Osteoblast (primary cell): ENCODE measurements at regions not wholly inside any gene's neighbourhood (a gene's known extent, or its start where the extent isn't known, plus 50 kb on each side); places are given as distances from the start of the nearest gene placed in this dataset.

Source experiments
- DNase-seq: peaks from one replicate; pipeline ENCODE4 v3.0.0; 2011; ENCODE audit warnings: low spot score, mixed read lengths; ENCODE audit not compliant: insufficient read length; ENCODE audit errors: missing footprints
- H2AFZ ChIP-seq: 2 replicates; pipeline ENCODE4 v1.6.0; 2011; ENCODE audit warnings: mild to moderate bottlenecking, low read length
- H3K27ac ChIP-seq: 2 replicates; pipeline ENCODE4 v1.5.1; 2011; ENCODE audit warnings: mild to moderate bottlenecking, low read depth, low read length, moderate library complexity
- H3K27me3 ChIP-seq: 2 replicates; pipeline ENCODE4 v1.6.0; 2012; ENCODE audit warnings: mild to moderate bottlenecking, control low read depth, inconsistent platforms, low read length, moderate library complexity; ENCODE audit not compliant: insufficient read depth
- H3K36me3 ChIP-seq: 2 replicates; pipeline ENCODE4 v1.5.1; 2011; ENCODE audit warnings: mild to moderate bottlenecking, low read length, control low read depth, moderate library complexity; ENCODE audit not compliant: insufficient read depth
- H3K4me1 ChIP-seq: 2 replicates; pipeline ENCODE4 v1.5.1; 2011; ENCODE audit warnings: mild to moderate bottlenecking, low read length, control low read depth, moderate library complexity; ENCODE audit not compliant: insufficient read depth
- H3K4me2 ChIP-seq: 2 replicates; pipeline ENCODE4 v1.6.0; 2011; ENCODE audit warnings: mild to moderate bottlenecking, low read length; ENCODE audit not compliant: insufficient read depth
- H3K4me3 ChIP-seq: fragments of 200-600 bp; sonication (generic); 3 replicates; pipeline ENCODE4 v1.5.1; 2012; ENCODE audit warnings: mild to moderate bottlenecking, low read length, inconsistent platforms; ENCODE audit not compliant: insufficient read depth
- H3K79me2 ChIP-seq: 2 replicates; pipeline ENCODE4 v1.6.0; 2012; ENCODE audit warnings: mild to moderate bottlenecking, low read length, control low read depth, inconsistent platforms; ENCODE audit not compliant: insufficient read depth
- H3K9me3 ChIP-seq: 2 replicates; pipeline ENCODE4 v1.5.1; 2011; ENCODE audit warnings: low read depth, low read length, control low read depth
- H4K20me1 ChIP-seq: 2 replicates; pipeline ENCODE4 v1.6.0; 2012; ENCODE audit warnings: mild to moderate bottlenecking, low read length, control low read depth; ENCODE audit not compliant: insufficient read depth
- CTCF ChIP-seq: IDR thresholded peaks from 2 replicates; pipeline ENCODE4 v1.5.1; 2011; ENCODE audit warnings: mild to moderate bottlenecking, low read depth, low read length, moderate library complexity; ENCODE audit errors: extremely low read depth

DNA sequence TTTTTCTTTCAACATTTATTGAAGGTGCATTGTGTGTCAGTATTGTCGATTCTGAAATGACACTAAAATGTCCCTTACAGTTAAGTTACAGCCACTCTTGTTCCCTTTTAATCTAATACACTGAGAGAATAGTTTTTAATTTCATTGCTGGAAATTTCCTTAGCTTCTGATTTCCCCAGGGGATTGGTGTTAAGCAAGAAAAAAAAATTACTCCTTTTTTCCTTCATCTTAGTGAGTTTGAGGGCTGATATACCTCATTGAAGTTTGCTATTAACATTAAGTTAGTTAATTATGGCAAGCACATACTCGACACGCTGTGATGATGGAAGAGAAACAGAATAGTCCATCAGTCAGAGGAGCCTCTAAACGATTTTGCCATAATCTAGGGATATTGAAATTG, 57.0 kb upstream of the EXOC4 start:
- Histone ChIP-seq H3K27ac (no peak overlapping the region), H3K79me2 (no peaks in the 10 kb centered on the region), H3K9me3 (no peaks in the 10 kb centered on the region), H3K4me2 (no peak overlapping the region), H3K4me1 (no peaks in the 10 kb centered on the region), H3K36me3 (no peaks in the 10 kb centered on the region), H2AFZ (no peak overlapping the region), H3K27me3 (peaks cover 17% of the 10 kb centered on the region), H4K20me1 (no peaks in the 10 kb centered on the region), H3K4me3 (no peak overlapping the region)
- TF ChIP-seq CTCF, result no peak
- no peak for DNase-seq

GRCh38 chr7:133196856-133197612, 55.8 kb upstream of the EXOC4 start:
- Histone ChIP-seq H2AFZ (no peak overlapping the region), H3K27me3 (peaks cover 10% of the 10 kb centered on the region), H3K4me3 (no peak overlapping the region), H3K27ac (no peak overlapping the region), H3K9me3 (no peaks in the 10 kb centered on the region), H3K4me2 (no peak overlapping the region), H4K20me1 (no peaks in the 10 kb centered on the region), H3K36me3 (no peaks in the 10 kb centered on the region), H3K4me1 (no peaks in the 10 kb centered on the region), H3K79me2 (no peaks in the 10 kb centered on the region)
- no peak for TF ChIP-seq CTCF
- no peak for DNase-seq

GRCh38 chr7:133197972-133198544, 54.8 kb upstream of the EXOC4 start:
- Histone ChIP-seq H3K27me3 (peaks cover 10% of the 10 kb centered on the region), H3K4me2 (no peak overlapping the region), H4K20me1 (no peaks in the 10 kb centered on the region), H3K36me3 (no peaks in the 10 kb centered on the region), H3K4me1 (no peaks in the 10 kb centered on the region), H3K9me3 (no peaks in the 10 kb centered on the region), H2AFZ (no peak overlapping the region), H3K27ac (no peak overlapping the region), H3K79me2 (no peaks in the 10 kb centered on the region), H3K4me3 (no peak overlapping the region)
- no peak for DNase-seq
- TF ChIP-seq CTCF, result no peak

- Histone ChIP-seq H4K20me1 (no peaks in the 10 kb centered on the region), H3K27ac (no peak overlapping the region), H3K36me3 (no peaks in the 10 kb centered on the region), H3K4me3 (no peak overlapping the region), H2AFZ (no peak overlapping the region), H3K9me3 (no peaks in the 10 kb centered on the region), H3K4me1 (no peaks in the 10 kb centered on the region), H3K4me2 (no peak overlapping the region), H3K79me2 (no peaks in the 10 kb centered on the region), H3K27me3 (peaks cover 10% of the 10 kb centered on the region)
- TF ChIP-seq CTCF, result no peak
- DNase-seq, result no peak
Measured at GRCh38 chr7:133199831-133200230, 53.0 kb upstream of the EXOC4 start.
